Smooth muscle cell (in vitro differentiated cells): ENCODE measurements at regions not wholly inside any gene's neighbourhood (a gene's known extent, or its start where the extent isn't known, plus 50 kb on each side); places are given as distances from the start of the nearest gene placed in this dataset.

Experiments
- DNase-seq: peaks from one replicate; lab custom pipeline; 2025; ENCODE audit not compliant: unreplicated experiment; lab: John Stamatoyannopoulos, UW
- H2AFZ ChIP-seq: fragments of 200-600 bp; sonication (generic); 2 replicates; pipeline ENCODE4 v1.6.0; 2016; ENCODE audit warnings: antibody characterized with exemption, low read depth, mild to moderate bottlenecking
- H3F3A ChIP-seq: fragments of 200-600 bp; sonication (generic); 2 replicates; pipeline ENCODE4 v1.6.0; 2017; ENCODE audit warnings: antibody characterized with exemption, low read depth
- H3K27ac ChIP-seq: fragments of 200-600 bp; sonication (generic); 2 replicates; pipeline ENCODE4 v1.5.1; 2016; ENCODE audit warnings: low read depth, mild to moderate bottlenecking
- H3K27me3 ChIP-seq: fragments of 200-600 bp; sonication (generic); 2 replicates; pipeline ENCODE4 v1.6.1; 2016; ENCODE audit warnings: low read depth, mild to moderate bottlenecking
- H3K36me3 ChIP-seq: fragments of 200-600 bp; sonication (generic); 2 replicates; pipeline ENCODE4 v1.5.1; 2016; ENCODE audit warnings: low read depth
- H3K4me1 ChIP-seq: fragments of 200-600 bp; sonication (generic); 2 replicates; pipeline ENCODE4 v1.5.1; 2016; ENCODE audit warnings: low read depth
- H3K4me2 ChIP-seq: fragments of 200-600 bp; sonication (generic); 2 replicates; pipeline ENCODE4 v1.6.0; 2016; ENCODE audit warnings: mild to moderate bottlenecking
- H3K4me3 ChIP-seq: fragments of 200-600 bp; sonication (generic); 2 replicates; pipeline ENCODE4 v1.5.1; 2016; ENCODE audit warnings: mild to moderate bottlenecking
- H3K79me2 ChIP-seq: fragments of 200-600 bp; sonication (generic); 2 replicates; pipeline ENCODE4 v1.6.0; 2016; ENCODE audit warnings: low read depth, mild to moderate bottlenecking
- H3K9ac ChIP-seq: fragments of 200-600 bp; sonication (generic); 2 replicates; pipeline ENCODE4 v1.6.0; 2016; ENCODE audit warnings: low read depth
- H3K9me3 ChIP-seq: fragments of 200-600 bp; sonication (generic); replicated peaks from 2 replicates; pipeline ENCODE4 v1.5.1; 2016; ENCODE audit warnings: low read depth
- H4K20me1 ChIP-seq: fragments of 200-600 bp; sonication (generic); 2 replicates; pipeline ENCODE4 v1.6.0; 2016; ENCODE audit warnings: low read depth
- CTCF ChIP-seq: fragments of 200-600 bp; sonication (generic); IDR thresholded peaks from 2 replicates; pipeline ENCODE4 v1.5.1; 2017; ENCODE audit warnings: borderline replicate concordance, mild to moderate bottlenecking, antibody characterized with exemption; ENCODE audit not compliant: insufficient read depth, poor library complexity, severe bottlenecking
- WGBS: methylation state at CpG from one replicate; pipeline ENCODE4 v1.1.7; 2016; ENCODE audit warnings: low lambda C conversion rate; 5-methylcytosine and 5-hydroxymethylcytosine counted together

GRCh38 chr2:215583881-215584280, 148.0 kb upstream of the FN1 start:
- Histone ChIP-seq H3K27ac (no peak overlapping the region), H3K4me3 (no peak overlapping the region), H2AFZ (peak overlapping the region; percentile 61), H3K36me3 (no peaks in the 10 kb centered on the region), H3K9me3 (no peaks in the 10 kb centered on the region), H3K9ac (no peak overlapping the region), H3K4me2 (no peak overlapping the region), H4K20me1 (no peaks in the 10 kb centered on the region), H3K27me3 (no peaks in the 10 kb centered on the region), H3F3A (no peaks in the 10 kb centered on the region), H3K4me1 (peaks cover 5% of the 10 kb centered on the region), H3K79me2 (no peaks in the 10 kb centered on the region)
- 90% methylated on average over 1 of the region's 1 CpG for WGBS
- DNase-seq, result no peak
- no peak for TF ChIP-seq CTCF

- Histone ChIP-seq H3K4me3 (no peak overlapping the region), H3K4me2 (peak overlapping the region; percentile 57), H3K27me3 (no peaks in the 10 kb centered on the region), H4K20me1 (no peaks in the 10 kb centered on the region), H3K9ac (no peak overlapping the region), H3K27ac (peak overlapping the region; percentile 77), H3K4me1 (peaks cover 5% of the 10 kb centered on the region), H3K36me3 (no peaks in the 10 kb centered on the region), H3K79me2 (no peaks in the 10 kb centered on the region), H3K9me3 (no peaks in the 10 kb centered on the region), H3F3A (no peaks in the 10 kb centered on the region), H2AFZ (peak overlapping the region; percentile 50)
- DNase-seq, result no peak
- 12% methylated on average over 3 of the region's 3 CpGs for WGBS
- no peak for TF ChIP-seq CTCF
Measured at GRCh38 chr2:215579809-215580208, 143.9 kb upstream of the FN1 start.

- H3K4me2 ChIP-seq, result no peak overlapping the region
- no peak for DNase-seq
- H2AFZ ChIP-seq, result no peak overlapping the region
- no peaks in the 10 kb centered on the region for H3K36me3 ChIP-seq
- no peak overlapping the region for H3K27ac ChIP-seq
- no peaks in the 10 kb centered on the region for H3K27me3 ChIP-seq
- no peaks in the 10 kb centered on the region for H3K79me2 ChIP-seq
- H3K9me3 ChIP-seq, result no peaks in the 10 kb centered on the region
- H3K4me1 ChIP-seq, result peaks cover 5% of the 10 kb centered on the region
- H3F3A ChIP-seq, result no peaks in the 10 kb centered on the region
- H3K9ac ChIP-seq, result no peak overlapping the region
- no peaks in the 10 kb centered on the region for H4K20me1 ChIP-seq
- no peak overlapping the region for H3K4me3 ChIP-seq
- TF ChIP-seq CTCF, result no peak
Measured at GRCh38 chr2:215577356-215577755, 141.5 kb upstream of the FN1 start.

- H3K9ac ChIP-seq, result no peak overlapping the region
- H3K79me2 ChIP-seq, result no peaks in the 10 kb centered on the region
- WGBS, result 80% methylated on average over 3 of the region's 3 CpGs
- no peak overlapping the region for H3K4me2 ChIP-seq
- peak overlapping the region; percentile 13 for H2AFZ ChIP-seq
- no peaks in the 10 kb centered on the region for H3K27me3 ChIP-seq
- DNase-seq, result no peak
- no peaks in the 10 kb centered on the region for H4K20me1 ChIP-seq
- no peaks in the 10 kb centered on the region for H3F3A ChIP-seq
- TF ChIP-seq CTCF, result no peak
- H3K27ac ChIP-seq, result no peak overlapping the region
- no peaks in the 10 kb centered on the region for H3K36me3 ChIP-seq
- H3K4me1 ChIP-seq, result peaks cover 5% of the 10 kb centered on the region
- no peaks in the 10 kb centered on the region for H3K9me3 ChIP-seq
- no peak overlapping the region for H3K4me3 ChIP-seq
Measured at GRCh38 chr2:215576572-215576971, 140.7 kb upstream of the FN1 start.
